ENCODE measurements at regions not wholly inside any gene's neighbourhood (a gene's known extent, or its start where the extent isn't known, plus 50 kb on each side); places are given as distances from the start of the nearest gene placed in this dataset.

DNA sequence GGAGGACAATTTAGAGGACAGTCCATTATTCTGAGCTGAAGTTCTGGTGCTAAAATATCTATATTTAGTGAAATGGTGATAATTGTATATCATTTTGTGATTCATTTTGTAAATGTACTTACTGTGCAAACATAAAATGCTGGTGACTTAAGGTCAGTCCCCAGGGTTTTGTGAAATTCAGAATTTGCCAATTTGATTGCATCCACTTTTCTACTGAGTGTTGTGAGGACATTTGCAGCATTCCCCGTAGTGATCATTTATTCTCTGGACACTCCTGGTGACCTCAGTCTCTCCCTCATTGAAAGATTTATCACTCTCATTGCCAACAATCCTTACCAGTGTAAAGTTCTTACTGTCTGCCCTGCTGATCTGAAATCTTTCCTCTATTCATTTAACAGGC lies 98.2 kb downstream of the SOCS6 start:
- no peak overlapping the region for H3K4me3 ChIP-seq (ENCODE audit: low read length in 3 of 3)
- H3K27ac ChIP-seq (ENCODE audit: low read depth, low read length) = no peak overlapping the region
- no peaks in the 10 kb centered on the region for H3K9me3 ChIP-seq (ENCODE audit: control insufficient read depth in 3 of 3, low read length in 3 of 3)
- H3K27me3 ChIP-seq (ENCODE audit: control insufficient read depth in 3 of 3, insufficient read depth in 3 of 3, low read length in 3 of 3) = no peaks in the 10 kb centered on the region
- no peak overlapping the region for H3K9ac ChIP-seq (ENCODE audit: low read depth in 1 of 3, low read length in 3 of 3)
- no peaks in the 10 kb centered on the region for H3K4me1 ChIP-seq (ENCODE audit: control insufficient read depth in 3 of 3, insufficient read depth in 3 of 3, low read length in 3 of 3)
- H3K36me3 ChIP-seq (ENCODE audit: control insufficient read depth in 3 of 3, insufficient read depth in 3 of 3, low read length in 3 of 3) = no peaks in the 10 kb centered on the region

DNA sequence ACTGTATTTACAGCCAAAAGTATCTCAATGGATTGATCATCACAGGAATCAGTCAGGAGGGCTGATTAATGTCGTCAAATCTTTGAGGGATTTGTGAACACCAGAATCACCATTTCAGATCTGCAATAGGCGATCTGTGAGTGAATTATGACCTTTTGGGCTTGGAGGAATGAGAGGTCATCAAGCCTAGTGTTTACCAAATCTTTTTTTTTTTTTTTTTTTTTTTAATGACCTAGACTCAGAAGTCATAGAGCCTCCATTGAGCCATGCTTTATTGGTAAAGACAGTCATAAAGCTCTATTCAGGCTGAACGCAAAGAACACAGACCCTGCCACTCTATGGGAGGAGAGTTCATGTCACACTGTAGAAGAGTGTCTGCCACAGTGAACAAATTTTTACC lies 97.7 kb downstream of the SOCS6 start:
- H3K27ac ChIP-seq (ENCODE audit: low read depth, low read length) = no peak overlapping the region
- H3K4me3 ChIP-seq (ENCODE audit: low read length in 3 of 3) = no peak overlapping the region
- H3K9ac ChIP-seq (ENCODE audit: low read depth in 1 of 3, low read length in 3 of 3) = no peak overlapping the region
- no peaks in the 10 kb centered on the region for H3K4me1 ChIP-seq (ENCODE audit: control insufficient read depth in 3 of 3, insufficient read depth in 3 of 3, low read length in 3 of 3)
- no peaks in the 10 kb centered on the region for H3K36me3 ChIP-seq (ENCODE audit: control insufficient read depth in 3 of 3, insufficient read depth in 3 of 3, low read length in 3 of 3)
- H3K9me3 ChIP-seq (ENCODE audit: control insufficient read depth in 3 of 3, low read length in 3 of 3) = no peaks in the 10 kb centered on the region
- H3K27me3 ChIP-seq (ENCODE audit: control insufficient read depth in 3 of 3, insufficient read depth in 3 of 3, low read length in 3 of 3) = no peaks in the 10 kb centered on the region

- no peaks in the 10 kb centered on the region for H3K4me1 ChIP-seq (ENCODE audit: control insufficient read depth in 3 of 3, insufficient read depth in 3 of 3, low read length in 3 of 3)
Measured at GRCh38 chr18:70385474-70385873, 96.6 kb downstream of the SOCS6 start.

GRCh38 chr18:70384181-70384790 lies 95.4 kb downstream of the SOCS6 start:
- Histone ChIP-seq H3K9me3 (ENCODE audit: control insufficient read depth in 3 of 3, low read length in 3 of 3) (no peaks in the 10 kb centered on the region), H3K9ac (ENCODE audit: low read depth in 1 of 3, low read length in 3 of 3) (no peak overlapping the region), H3K27ac (ENCODE audit: low read depth, low read length) (no peak overlapping the region), H3K4me1 (ENCODE audit: control insufficient read depth in 3 of 3, insufficient read depth in 3 of 3, low read length in 3 of 3) (no peaks in the 10 kb centered on the region), H3K4me3 (ENCODE audit: low read length in 3 of 3) (no peak overlapping the region), H3K27me3 (ENCODE audit: control insufficient read depth in 3 of 3, insufficient read depth in 3 of 3, low read length in 3 of 3) (no peaks in the 10 kb centered on the region), H3K36me3 (ENCODE audit: control insufficient read depth in 3 of 3, insufficient read depth in 3 of 3, low read length in 3 of 3) (no peaks in the 10 kb centered on the region)

More at GRCh38 chr18:70385474-70385873, 96.6 kb downstream of the SOCS6 start:
- no peak overlapping the region for H3K27ac ChIP-seq (ENCODE audit: low read depth, low read length)
- H3K9me3 ChIP-seq (ENCODE audit: control insufficient read depth in 3 of 3, low read length in 3 of 3) = no peaks in the 10 kb centered on the region
- no peak overlapping the region for H3K9ac ChIP-seq (ENCODE audit: low read depth in 1 of 3, low read length in 3 of 3)
- no peaks in the 10 kb centered on the region for H3K27me3 ChIP-seq (ENCODE audit: control insufficient read depth in 3 of 3, insufficient read depth in 3 of 3, low read length in 3 of 3)
- H3K36me3 ChIP-seq (ENCODE audit: control insufficient read depth in 3 of 3, insufficient read depth in 3 of 3, low read length in 3 of 3) = no peaks in the 10 kb centered on the region
- no peak overlapping the region for H3K4me3 ChIP-seq (ENCODE audit: low read length in 3 of 3)

- Histone ChIP-seq H3K9me3 (ENCODE audit: control insufficient read depth in 3 of 3, low read length in 3 of 3) (no peaks in the 10 kb centered on the region), H3K36me3 (ENCODE audit: control insufficient read depth in 3 of 3, insufficient read depth in 3 of 3, low read length in 3 of 3) (no peaks in the 10 kb centered on the region), H3K27ac (ENCODE audit: low read depth, low read length) (no peak overlapping the region), H3K4me3 (ENCODE audit: low read length in 3 of 3) (no peak overlapping the region), H3K27me3 (ENCODE audit: control insufficient read depth in 3 of 3, insufficient read depth in 3 of 3, low read length in 3 of 3) (no peaks in the 10 kb centered on the region), H3K9ac (ENCODE audit: low read depth in 1 of 3, low read length in 3 of 3) (no peak overlapping the region), H3K4me1 (ENCODE audit: control insufficient read depth in 3 of 3, insufficient read depth in 3 of 3, low read length in 3 of 3) (no peaks in the 10 kb centered on the region)
Measured at GRCh38 chr18:70382992-70383717, 94.3 kb downstream of the SOCS6 start.

- Histone ChIP-seq H3K27ac (ENCODE audit: low read depth, low read length) (no peak overlapping the region), H3K4me1 (ENCODE audit: control insufficient read depth in 3 of 3, insufficient read depth in 3 of 3, low read length in 3 of 3) (no peaks in the 10 kb centered on the region), H3K4me3 (ENCODE audit: low read length in 3 of 3) (no peak overlapping the region), H3K9me3 (ENCODE audit: control insufficient read depth in 3 of 3, low read length in 3 of 3) (no peaks in the 10 kb centered on the region), H3K36me3 (ENCODE audit: control insufficient read depth in 3 of 3, insufficient read depth in 3 of 3, low read length in 3 of 3) (no peaks in the 10 kb centered on the region), H3K9ac (ENCODE audit: low read depth in 1 of 3, low read length in 3 of 3) (no peak overlapping the region), H3K27me3 (ENCODE audit: control insufficient read depth in 3 of 3, insufficient read depth in 3 of 3, low read length in 3 of 3) (no peaks in the 10 kb centered on the region)
Measured at GRCh38 chr18:70382017-70382416, 93.2 kb downstream of the SOCS6 start.

- Histone ChIP-seq H3K9me3 (ENCODE audit: control insufficient read depth in 3 of 3, low read length in 3 of 3) (no peaks in the 10 kb centered on the region), H3K36me3 (ENCODE audit: control insufficient read depth in 3 of 3, insufficient read depth in 3 of 3, low read length in 3 of 3) (no peaks in the 10 kb centered on the region), H3K4me3 (ENCODE audit: low read length in 3 of 3) (no peak overlapping the region), H3K9ac (ENCODE audit: low read depth in 1 of 3, low read length in 3 of 3) (no peak overlapping the region), H3K4me1 (ENCODE audit: control insufficient read depth in 3 of 3, insufficient read depth in 3 of 3, low read length in 3 of 3) (no peaks in the 10 kb centered on the region), H3K27ac (ENCODE audit: low read depth, low read length) (no peak overlapping the region), H3K27me3 (ENCODE audit: control insufficient read depth in 3 of 3, insufficient read depth in 3 of 3, low read length in 3 of 3) (no peaks in the 10 kb centered on the region)
Measured at GRCh38 chr18:70380915-70381896, 92.4 kb downstream of the SOCS6 start.

Small RNAs in the stretch of these regions (small RNA-seq; reads per million reads assigned to genes)
- 0.09 reads per million for gene RN7SL795P

All from skeletal muscle tissue (tissue), 4 donors.